A673 (cell line): ENCODE measurements at regions not wholly inside any gene's neighbourhood (a gene's known extent, or its start where the extent isn't known, plus 50 kb on each side); places are given as distances from the start of the nearest gene placed in this dataset.

ENCODE experiments used
- EZH2 ChIP-seq: fragments of 200-600 bp; sonication (generic); IDR thresholded peaks from 2 replicates; pipeline ENCODE4 v1.6.1; 2017; ENCODE audit warnings: borderline replicate concordance, low read depth, mild to moderate bottlenecking, mixed read lengths, antibody characterized with exemption, low read length; ENCODE audit not compliant: poor library complexity, severe bottlenecking
- TF ChIP-seq, protein P1 (sequence below): fragments of 300-800, 200-600 bp; sonication (generic); conservative IDR thresholded peaks from 2 replicates; pipeline ENCODE4 v1.5.1; 2017; ENCODE audit warnings: low read depth, mild to moderate bottlenecking, antibody characterized with exemption, low read length, moderate library complexity, mixed read lengths

DNA sequence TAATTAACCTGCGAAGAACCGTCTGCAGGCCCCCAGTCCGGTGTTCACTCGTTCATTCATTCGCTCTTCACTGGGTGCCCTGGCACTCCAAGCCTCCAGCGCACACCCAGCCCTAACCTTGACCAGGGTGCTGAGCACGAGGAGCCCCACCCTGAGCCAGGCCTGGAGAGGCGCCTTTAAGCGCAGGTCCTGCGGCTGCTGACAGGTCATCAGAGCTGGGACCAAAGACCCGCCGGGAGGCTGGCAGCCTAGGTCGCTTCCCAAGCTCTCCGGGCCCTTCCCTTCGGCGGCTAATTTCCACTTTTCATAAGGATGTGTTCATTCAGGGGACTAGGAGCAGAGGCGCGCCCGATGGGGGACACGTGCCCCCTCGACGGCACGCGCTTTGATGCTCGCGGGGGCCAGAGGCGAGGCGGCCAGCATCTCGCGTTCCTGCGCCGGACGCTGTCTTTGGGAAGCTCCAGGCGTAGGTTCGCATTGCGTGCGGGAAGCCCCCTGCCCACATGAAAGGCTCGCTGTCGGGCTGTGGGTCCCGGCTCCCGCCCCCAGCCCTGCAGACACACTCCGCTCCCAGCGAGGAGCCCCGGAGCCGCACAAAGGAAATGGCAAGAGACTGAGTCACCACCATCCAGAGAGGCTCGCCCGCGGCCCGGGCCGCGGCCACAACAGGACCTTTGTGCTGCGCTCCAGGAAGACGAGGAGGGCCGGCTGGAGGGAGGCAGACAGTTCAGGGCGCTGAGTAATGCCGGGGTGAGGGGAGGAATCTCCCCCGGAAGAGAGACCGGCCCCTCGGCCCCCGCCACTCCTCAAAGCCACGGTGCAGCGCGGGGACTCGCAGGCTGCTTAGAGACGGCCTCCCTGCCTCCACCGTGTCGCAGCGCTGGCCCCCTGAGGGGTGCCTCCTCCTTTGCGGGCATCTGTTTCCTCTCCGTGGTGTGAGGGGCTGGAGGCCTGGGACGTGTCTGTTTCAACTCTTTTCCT is 266.4 kb upstream of the HES1 start:
- TF ChIP-seq, protein P1, sequence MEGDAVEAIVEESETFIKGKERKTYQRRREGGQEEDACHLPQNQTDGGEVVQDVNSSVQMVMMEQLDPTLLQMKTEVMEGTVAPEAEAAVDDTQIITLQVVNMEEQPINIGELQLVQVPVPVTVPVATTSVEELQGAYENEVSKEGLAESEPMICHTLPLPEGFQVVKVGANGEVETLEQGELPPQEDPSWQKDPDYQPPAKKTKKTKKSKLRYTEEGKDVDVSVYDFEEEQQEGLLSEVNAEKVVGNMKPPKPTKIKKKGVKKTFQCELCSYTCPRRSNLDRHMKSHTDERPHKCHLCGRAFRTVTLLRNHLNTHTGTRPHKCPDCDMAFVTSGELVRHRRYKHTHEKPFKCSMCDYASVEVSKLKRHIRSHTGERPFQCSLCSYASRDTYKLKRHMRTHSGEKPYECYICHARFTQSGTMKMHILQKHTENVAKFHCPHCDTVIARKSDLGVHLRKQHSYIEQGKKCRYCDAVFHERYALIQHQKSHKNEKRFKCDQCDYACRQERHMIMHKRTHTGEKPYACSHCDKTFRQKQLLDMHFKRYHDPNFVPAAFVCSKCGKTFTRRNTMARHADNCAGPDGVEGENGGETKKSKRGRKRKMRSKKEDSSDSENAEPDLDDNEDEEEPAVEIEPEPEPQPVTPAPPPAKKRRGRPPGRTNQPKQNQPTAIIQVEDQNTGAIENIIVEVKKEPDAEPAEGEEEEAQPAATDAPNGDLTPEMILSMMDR = no peak
- TF ChIP-seq EZH2 = no peak
